ENCODE measurements at regions not wholly inside any gene's neighbourhood (a gene's known extent, or its start where the extent isn't known, plus 50 kb on each side); places are given as distances from the start of the nearest gene placed in this dataset.

DNA sequence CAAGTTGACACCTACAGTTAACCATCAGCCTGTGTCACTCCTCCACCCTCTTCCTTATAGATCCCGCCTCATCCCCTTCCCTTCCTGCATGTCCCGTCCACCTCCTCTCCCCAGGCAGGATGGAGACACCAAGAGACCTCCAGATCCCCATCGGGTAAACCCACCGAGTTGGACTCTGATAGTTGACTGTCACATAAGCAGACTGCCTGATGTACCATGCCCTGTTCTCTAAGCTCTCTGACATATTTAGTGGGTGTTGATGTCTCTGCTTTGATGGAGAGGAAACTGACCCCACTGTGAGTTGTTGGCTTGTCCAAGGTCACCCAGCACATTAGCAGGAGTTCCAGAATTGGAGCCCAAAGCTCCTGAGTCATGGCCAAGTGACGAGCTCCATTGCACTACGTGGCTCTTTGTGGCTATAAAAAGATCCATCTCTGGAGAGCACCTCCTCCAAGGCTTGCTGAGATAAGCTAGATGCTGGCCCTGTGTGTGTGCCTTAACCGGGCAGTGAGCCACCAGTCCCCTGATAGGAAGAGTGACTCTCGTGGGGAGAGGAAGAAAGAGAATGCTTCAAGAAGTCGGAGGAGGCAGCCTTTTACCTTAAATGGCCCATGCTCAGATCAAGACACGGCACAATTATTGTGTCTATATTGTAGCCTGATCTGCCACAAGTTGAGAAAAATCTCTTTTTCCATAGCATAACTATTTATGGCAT lies 236.0 kb upstream of the ECI2 start:
- no peak for DNase-seq (ENCODE audit: low read depth)
- TF ChIP-seq POLR2A (IDR thresholded peaks at IDR 0.05; ENCODE audit: extremely low read depth, insufficient read length): no peak
- TF ChIP-seq, protein P1, sequence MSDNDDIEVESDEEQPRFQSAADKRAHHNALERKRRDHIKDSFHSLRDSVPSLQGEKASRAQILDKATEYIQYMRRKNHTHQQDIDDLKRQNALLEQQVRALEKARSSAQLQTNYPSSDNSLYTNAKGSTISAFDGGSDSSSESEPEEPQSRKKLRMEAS (IDR thresholded peaks at IDR 0.05; ENCODE audit: low read depth, low read length): no peak
- no peak for TF ChIP-seq MYC (IDR thresholded peaks at IDR 0.05; ENCODE audit: low read depth, low read length)
- TF ChIP-seq, protein P2, sequence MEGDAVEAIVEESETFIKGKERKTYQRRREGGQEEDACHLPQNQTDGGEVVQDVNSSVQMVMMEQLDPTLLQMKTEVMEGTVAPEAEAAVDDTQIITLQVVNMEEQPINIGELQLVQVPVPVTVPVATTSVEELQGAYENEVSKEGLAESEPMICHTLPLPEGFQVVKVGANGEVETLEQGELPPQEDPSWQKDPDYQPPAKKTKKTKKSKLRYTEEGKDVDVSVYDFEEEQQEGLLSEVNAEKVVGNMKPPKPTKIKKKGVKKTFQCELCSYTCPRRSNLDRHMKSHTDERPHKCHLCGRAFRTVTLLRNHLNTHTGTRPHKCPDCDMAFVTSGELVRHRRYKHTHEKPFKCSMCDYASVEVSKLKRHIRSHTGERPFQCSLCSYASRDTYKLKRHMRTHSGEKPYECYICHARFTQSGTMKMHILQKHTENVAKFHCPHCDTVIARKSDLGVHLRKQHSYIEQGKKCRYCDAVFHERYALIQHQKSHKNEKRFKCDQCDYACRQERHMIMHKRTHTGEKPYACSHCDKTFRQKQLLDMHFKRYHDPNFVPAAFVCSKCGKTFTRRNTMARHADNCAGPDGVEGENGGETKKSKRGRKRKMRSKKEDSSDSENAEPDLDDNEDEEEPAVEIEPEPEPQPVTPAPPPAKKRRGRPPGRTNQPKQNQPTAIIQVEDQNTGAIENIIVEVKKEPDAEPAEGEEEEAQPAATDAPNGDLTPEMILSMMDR (IDR thresholded peaks at IDR 0.05; ENCODE audit: low read depth, low read length): no peak
- no peak overlapping the region for H3K4me3 ChIP-seq (ENCODE audit: low read depth, low read length)

DNA sequence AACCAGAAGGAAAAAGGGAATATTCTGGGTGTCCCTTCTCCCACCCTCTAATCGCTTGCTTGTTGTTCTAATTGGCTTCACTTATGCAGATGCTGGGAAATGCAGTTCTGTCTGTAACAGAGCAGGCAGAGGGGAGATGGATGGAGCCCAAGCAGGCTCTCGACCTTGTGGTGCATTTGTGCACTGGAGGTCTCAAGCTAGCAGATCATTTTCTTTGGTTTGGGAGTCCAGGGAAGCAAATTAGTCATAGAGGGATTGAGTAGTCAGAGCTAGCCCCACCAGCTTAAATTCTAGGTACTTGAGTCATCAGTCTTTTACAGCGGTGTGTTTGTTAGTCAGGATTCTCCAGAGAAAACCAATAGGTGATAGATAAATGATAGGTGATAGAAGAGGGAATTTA lies 234.7 kb upstream of the ECI2 start:
- TF ChIP-seq POLR2A (IDR thresholded peaks at IDR 0.05; ENCODE audit: extremely low read depth, insufficient read length) (no peak), MYC (IDR thresholded peaks at IDR 0.05; ENCODE audit: low read depth, low read length) (no peak)
- TF ChIP-seq, protein P2 (IDR thresholded peaks at IDR 0.05; ENCODE audit: low read depth, low read length): no peak
- TF ChIP-seq, protein P1 (IDR thresholded peaks at IDR 0.05; ENCODE audit: low read depth, low read length): no peak
- H3K4me3 ChIP-seq (ENCODE audit: low read depth, low read length): no peak overlapping the region
- DNase-seq (ENCODE audit: low read depth): no peak

DNA sequence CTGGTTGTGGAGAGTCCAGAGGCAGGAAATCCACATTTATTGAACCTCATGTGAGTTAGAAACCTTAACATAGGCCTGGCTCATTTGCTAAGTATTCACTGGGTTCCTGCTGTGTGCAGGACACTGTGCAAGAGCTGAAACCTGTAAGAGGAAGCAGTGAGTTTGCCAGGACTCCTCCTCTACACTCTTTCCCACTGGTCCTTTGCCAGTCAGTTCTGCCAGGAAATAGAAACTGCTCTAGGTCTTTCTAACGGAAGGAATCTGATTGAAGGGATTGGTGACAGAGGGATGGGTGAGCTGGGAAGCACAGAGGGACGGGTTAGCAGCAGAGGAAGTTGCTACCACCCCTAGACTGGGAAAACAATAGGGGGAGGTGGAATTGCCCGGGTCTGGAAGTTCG lies 234.2 kb upstream of the ECI2 start:
- no peak for TF ChIP-seq MYC (IDR thresholded peaks at IDR 0.05; ENCODE audit: low read depth, low read length)
- TF ChIP-seq, protein P1 (IDR thresholded peaks at IDR 0.05; ENCODE audit: low read depth, low read length): no peak
- TF ChIP-seq, protein P2 (IDR thresholded peaks at IDR 0.05; ENCODE audit: low read depth, low read length): no peak
- TF ChIP-seq POLR2A (IDR thresholded peaks at IDR 0.05; ENCODE audit: extremely low read depth, insufficient read length): no peak
- H3K4me3 ChIP-seq (ENCODE audit: low read depth, low read length): no peak overlapping the region
- no peak for DNase-seq (ENCODE audit: low read depth)

DNA sequence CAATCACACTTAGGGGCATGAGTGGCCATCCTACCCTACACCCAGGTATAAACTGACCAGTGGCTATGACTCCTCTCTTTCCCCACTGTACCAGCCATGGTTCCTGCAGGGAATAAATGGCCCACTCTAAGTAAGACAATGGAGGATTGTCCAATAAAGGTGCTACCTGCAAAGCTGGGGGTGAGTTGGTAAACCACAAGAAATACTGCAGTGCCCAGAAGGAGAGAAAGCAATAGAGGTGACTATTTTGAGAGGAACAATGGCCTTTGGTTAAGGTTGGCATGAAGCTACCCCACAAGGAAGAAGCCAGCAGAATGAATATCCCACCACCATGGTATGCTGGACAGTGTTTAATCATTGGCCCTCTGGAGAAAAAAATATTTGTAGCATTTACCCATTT lies 233.3 kb upstream of the ECI2 start:
- DNase-seq (ENCODE audit: low read depth): no peak
- TF ChIP-seq, protein P1 (IDR thresholded peaks at IDR 0.05; ENCODE audit: low read depth, low read length): no peak
- TF ChIP-seq POLR2A (IDR thresholded peaks at IDR 0.05; ENCODE audit: extremely low read depth, insufficient read length): no peak
- TF ChIP-seq, protein P2 (IDR thresholded peaks at IDR 0.05; ENCODE audit: low read depth, low read length): no peak
- no peak for TF ChIP-seq MYC (IDR thresholded peaks at IDR 0.05; ENCODE audit: low read depth, low read length)
- no peak overlapping the region for H3K4me3 ChIP-seq (ENCODE audit: low read depth, low read length)

DNA sequence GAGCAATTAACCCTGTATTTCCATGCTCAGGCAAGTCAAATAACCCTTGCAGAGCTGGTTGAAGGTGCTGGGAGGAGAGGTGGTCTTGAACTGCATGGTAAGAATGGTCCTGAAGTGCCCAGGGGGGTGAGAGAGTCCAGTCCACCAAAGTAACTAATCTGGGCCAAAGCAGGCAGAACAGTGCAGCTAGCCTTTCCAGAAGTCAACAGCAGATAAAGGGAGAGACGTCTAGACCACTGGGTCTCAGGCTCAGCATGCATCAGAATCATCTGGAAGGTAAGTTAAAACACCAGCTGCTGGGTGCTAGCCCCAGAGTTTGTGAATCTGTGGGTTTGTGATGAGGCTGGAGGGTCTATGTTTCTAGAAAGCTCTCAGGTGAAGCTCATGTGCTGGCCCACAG lies 232.3 kb upstream of the ECI2 start:
- no peak for DNase-seq (ENCODE audit: low read depth)
- TF ChIP-seq, protein P1 (IDR thresholded peaks at IDR 0.05; ENCODE audit: low read depth, low read length): no peak
- TF ChIP-seq, protein P2 (IDR thresholded peaks at IDR 0.05; ENCODE audit: low read depth, low read length): no peak
- no peak for TF ChIP-seq POLR2A (IDR thresholded peaks at IDR 0.05; ENCODE audit: extremely low read depth, insufficient read length)
- TF ChIP-seq MYC (IDR thresholded peaks at IDR 0.05; ENCODE audit: low read depth, low read length): no peak
- H3K4me3 ChIP-seq (ENCODE audit: low read depth, low read length): no peak overlapping the region
